Daoy (cell line): ENCODE measurements at regions not wholly inside any gene's neighbourhood (a gene's known extent, or its start where the extent isn't known, plus 50 kb on each side); places are given as distances from the start of the nearest gene placed in this dataset.
A peak's percentile ranks its signal among the peaks of the same experiment; 100 is the strongest.
"Not testable (repeated sequence)": the region's sequence is repeated elsewhere in the genome, so short reads cannot be mapped to it uniquely, and the experiment has no call there.

ENCODE experiments used
- DNase-seq: peaks from one replicate; pipeline ENCODE4 v3.0.0-alpha.2; 2015; ENCODE audit warnings: low read depth

DNA sequence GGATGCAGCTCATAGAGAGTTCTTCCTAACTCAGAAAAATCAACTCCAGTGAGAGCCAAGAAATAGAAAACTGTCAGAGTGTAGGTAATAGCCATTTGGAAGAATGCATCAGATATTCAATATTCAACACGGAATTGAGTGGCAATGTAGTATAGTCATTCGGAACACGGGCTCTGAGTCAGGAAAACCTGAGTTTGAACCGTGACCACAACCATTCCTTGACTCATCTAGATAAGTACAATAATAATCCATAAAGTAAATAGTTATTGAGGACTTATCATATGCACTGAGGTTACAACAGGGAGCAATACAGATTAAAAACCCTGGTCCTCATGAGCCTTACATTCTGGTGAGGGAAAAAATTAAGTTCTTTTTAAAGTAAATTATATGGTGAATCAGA lies 62.6 kb upstream of the PHF21A start:
- peak; percentile 73 for DNase-seq

DNA sequence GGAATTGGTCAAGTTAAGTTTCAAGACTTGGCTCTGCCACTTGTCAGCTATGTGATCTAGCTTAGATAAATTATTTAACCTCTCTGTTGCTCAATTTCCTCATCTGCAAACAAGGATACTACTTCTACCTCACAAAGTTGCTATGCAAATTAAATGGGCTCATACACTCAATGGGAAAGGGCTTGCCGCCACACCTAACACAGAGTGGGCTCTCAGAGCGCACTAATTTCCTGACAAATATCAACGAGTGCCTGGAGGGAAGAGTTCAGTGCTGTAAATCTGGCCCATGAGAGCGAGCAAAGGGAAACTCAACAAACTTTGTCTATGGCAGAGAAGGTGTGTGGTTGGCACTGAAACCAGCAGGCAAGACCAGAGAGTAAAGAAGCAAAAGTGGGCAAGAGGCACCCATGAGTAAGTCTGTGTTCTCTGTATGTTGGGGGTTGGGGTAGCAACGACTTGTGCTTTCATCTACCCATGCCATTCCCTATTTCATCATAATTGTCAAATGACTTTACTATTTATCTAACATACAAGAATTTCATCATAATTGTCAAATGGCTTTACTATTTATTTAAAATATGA lies 60.7 kb upstream of the PHF21A start:
- no peak for DNase-seq

DNA sequence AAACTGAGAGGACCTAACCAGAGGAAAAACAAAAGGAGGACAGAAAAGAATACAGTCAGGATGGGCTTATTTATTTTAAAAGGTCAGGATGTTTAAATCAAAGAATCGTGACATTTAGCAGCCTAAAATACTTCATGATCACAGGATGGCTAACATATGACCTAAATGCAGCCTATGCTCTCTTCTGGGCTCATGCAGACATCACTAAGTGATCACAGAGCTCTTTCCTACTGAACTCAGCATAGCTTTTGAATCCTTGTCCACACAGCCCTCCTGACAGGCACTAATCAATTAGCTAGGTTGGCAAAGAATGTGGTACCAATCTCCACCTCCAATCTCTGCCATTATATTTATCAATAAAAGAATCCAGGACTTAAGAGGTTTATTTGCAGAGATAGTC lies 60.1 kb upstream of the PHF21A start:
- no peak for DNase-seq

DNA sequence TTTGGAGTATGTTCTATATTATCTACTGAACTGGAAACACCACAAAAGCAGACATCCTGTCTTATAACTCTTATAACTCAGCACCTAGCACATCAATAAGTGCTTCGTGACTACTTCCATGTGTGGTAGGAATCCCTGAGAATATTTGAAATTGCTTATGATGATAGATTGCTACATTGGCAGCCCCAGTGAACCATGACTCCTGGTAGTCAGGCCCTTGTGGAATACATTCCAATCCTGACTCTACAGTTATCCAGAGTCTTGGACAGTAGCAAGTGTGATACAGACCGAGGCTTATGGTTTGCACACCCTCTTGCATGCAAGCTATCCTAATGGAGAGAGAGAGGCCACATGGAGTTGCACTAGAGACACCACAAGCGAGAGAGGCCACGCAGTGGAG lies 59.5 kb upstream of the PHF21A start:
- DNase-seq, result no peak

DNA sequence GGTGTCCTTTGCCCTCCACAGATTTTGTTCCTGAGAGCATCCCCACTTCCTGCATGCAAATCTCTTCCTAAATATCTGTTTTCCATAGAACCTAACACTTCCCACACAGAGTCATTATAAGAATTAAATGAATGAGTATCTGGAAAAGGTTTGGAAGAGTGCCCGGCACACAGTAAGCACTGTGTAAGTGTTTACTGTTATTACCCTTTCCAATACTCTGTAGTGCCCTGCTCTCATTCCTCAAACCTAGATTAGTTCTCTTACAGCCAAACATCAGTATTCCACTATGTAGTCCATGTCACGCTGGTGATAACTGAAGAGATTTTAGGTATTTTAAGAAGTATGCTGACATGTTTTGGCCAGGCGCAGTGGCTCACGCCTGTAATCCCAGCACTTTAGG lies 57.3 kb upstream of the PHF21A start:
- no peak for DNase-seq

DNA sequence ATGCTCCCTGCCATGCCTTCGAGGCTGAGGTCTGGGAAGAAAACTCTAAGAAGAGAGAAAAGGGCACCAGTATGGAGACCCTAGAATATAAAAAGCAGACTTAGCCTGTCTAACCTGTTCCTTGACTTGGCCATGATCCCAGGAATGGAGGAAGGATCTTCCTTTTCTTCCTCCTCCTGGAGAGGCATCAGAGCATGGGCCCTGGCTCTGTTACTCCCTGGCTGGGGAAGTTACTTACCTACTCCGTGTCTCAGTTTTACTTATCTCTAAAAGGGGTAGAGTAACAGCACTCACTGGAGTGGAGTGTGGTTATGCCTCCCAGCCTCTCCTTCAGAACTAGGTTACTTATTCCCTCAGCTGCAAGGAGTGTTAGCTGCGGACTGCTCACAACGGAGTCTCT lies 55.2 kb upstream of the PHF21A start:
- no peak for DNase-seq

DNA sequence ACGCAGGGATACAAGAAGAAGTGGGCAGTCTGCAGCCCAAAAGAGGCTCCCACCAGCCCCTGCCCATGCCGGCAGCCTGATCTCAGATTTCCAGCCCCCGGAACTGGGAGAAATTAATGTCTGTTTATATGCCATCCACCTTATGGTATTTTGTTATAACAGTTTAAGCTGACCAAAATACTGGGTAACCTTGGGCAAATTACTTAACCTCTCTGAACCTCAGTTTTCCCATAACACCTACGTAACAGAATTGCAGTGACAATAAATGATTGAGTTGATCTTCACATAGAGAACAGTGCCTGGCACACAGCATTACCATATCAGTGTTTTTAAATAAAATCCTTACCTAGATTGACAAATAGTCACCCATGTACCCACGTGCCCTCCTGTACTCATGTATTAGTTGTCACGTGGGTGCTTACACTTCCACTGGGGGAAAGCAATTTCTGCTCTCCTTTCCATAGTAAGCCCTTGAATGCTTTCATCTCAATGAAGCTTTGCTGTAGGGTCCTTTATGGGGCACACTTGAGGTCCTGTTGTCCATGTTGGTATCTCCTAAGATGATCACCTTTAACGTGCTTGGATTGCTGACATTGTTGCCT lies 54.2 kb upstream of the PHF21A start:
- DNase-seq, result no peak

DNA sequence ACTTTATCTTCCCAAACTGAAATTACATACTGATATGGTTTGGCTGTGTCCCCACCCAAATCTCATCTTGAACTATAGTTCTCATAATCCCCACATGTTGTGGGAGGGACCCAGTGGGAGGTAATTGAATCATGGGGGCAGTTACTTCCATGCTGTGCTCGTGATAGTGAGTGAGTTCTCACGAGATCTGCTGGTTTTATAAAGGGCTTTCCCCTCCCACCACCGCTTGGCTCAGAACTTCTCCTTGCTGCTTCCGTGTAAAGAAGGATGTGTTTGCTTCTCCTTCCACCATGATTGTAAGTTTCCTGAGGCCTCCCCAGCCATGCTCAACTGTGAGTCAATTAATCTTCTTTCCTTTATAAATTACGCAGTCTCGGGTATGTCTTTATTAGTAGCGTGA lies 50.4 kb upstream of the PHF21A start:
- not testable (repeated sequence) for DNase-seq
